Neuronal stem cell (in vitro differentiated cells): ENCODE measurements at regions not wholly inside any gene's neighbourhood (a gene's known extent, or its start where the extent isn't known, plus 50 kb on each side); places are given as distances from the start of the nearest gene placed in this dataset.

Experiments
- DNase-seq: peaks from one replicate; pipeline ENCODE4 v3.0.0-alpha.2; 2013; ENCODE audit warnings: low spot score
- H2AFZ ChIP-seq: one replicate; pipeline ENCODE4 v1.6.1; 2013; ENCODE audit warnings: mild to moderate bottlenecking, low read length, inconsistent platforms
- H2AK5ac ChIP-seq: 2 replicates; pipeline ENCODE4 v1.6.1; 2013; ENCODE audit warnings: low read depth, mild to moderate bottlenecking, inconsistent platforms, low read length, moderate library complexity, mixed read lengths
- H2BK120ac ChIP-seq: 2 replicates; pipeline ENCODE4 v1.6.1; 2013; ENCODE audit warnings: low read depth, mild to moderate bottlenecking, inconsistent platforms, low read length, moderate library complexity, mixed read lengths
- H2BK12ac ChIP-seq: one replicate; pipeline ENCODE4 v1.6.1; 2013; ENCODE audit warnings: low read length, inconsistent platforms
- H2BK15ac ChIP-seq: 2 replicates; pipeline ENCODE4 v1.6.1; 2013; ENCODE audit warnings: mild to moderate bottlenecking, low read length, inconsistent platforms, mixed read lengths
- H2BK5ac ChIP-seq: one replicate; pipeline ENCODE4 v1.6.1; 2013; ENCODE audit warnings: inconsistent platforms, mild to moderate bottlenecking, low read length, moderate library complexity
- H3K14ac ChIP-seq: one replicate; pipeline ENCODE4 v1.6.1; 2013; ENCODE audit warnings: low read length, inconsistent platforms
- H3K18ac ChIP-seq: 2 replicates; pipeline ENCODE4 v1.6.1; 2013; ENCODE audit warnings: low read length, inconsistent platforms
- H3K23ac ChIP-seq: 2 replicates; pipeline ENCODE4 v1.6.1; 2013; ENCODE audit warnings: low read depth, mild to moderate bottlenecking, mixed read lengths, low read length, inconsistent platforms; ENCODE audit not compliant: poor library complexity
- H3K27ac ChIP-seq: replicated peaks from 3 replicates; pipeline ENCODE4 v1.5.1; 2013; ENCODE audit warnings: low read length, inconsistent platforms
- H3K27me3 ChIP-seq, 3 experiments: 2 replicates each; pipeline ENCODE4 v1.6.1; 2013; ENCODE audit warnings: low read length in 3 of 3, mild to moderate bottlenecking in 2 of 3, inconsistent platforms in 1 of 3, low read depth in 1 of 3, mixed read lengths in 1 of 3, moderate library complexity in 1 of 3; ENCODE audit not compliant: control insufficient read depth in 3 of 3, insufficient read depth in 3 of 3
- H3K36me3 ChIP-seq, 2 donors: replicated peaks in 1 of 2; 2 replicates each; pipeline ENCODE4 v1.6.1; 2013; ENCODE audit warnings: low read length in 2 of 2; ENCODE audit not compliant: control insufficient read depth in 2 of 2, insufficient read depth in 2 of 2
- H3K4ac ChIP-seq: 2 replicates; pipeline ENCODE4 v1.6.1; 2013; ENCODE audit warnings: inconsistent platforms, mild to moderate bottlenecking, low read length, moderate library complexity
- H3K4me1 ChIP-seq, 2 donors: 1 replicate in 1 of 2; 2 replicates in 1 of 2; pipeline ENCODE4 v1.6.1; 2013; ENCODE audit warnings: low read length in 2 of 2, low read depth in 1 of 2; ENCODE audit not compliant: control insufficient read depth in 2 of 2, insufficient read depth in 1 of 2
- H3K4me2 ChIP-seq: one replicate; pipeline ENCODE4 v1.6.1; 2013; ENCODE audit warnings: mild to moderate bottlenecking, low read length, inconsistent platforms; ENCODE audit not compliant: insufficient read depth, poor library complexity, severe bottlenecking
- H3K4me3 ChIP-seq, 2 donors: 2 replicates each; pipeline ENCODE4 v1.5.1; 2013; ENCODE audit warnings: low read length in 2 of 2, mild to moderate bottlenecking in 2 of 2, inconsistent platforms in 1 of 2, moderate library complexity in 1 of 2
- H3K79me1 ChIP-seq: one replicate; pipeline ENCODE4 v1.6.1; 2013; ENCODE audit warnings: low read depth, mild to moderate bottlenecking, inconsistent platforms, low read length, moderate library complexity
- H3K9ac ChIP-seq: one replicate; pipeline ENCODE4 v1.6.1; 2013; ENCODE audit warnings: mild to moderate bottlenecking, low read depth, low read length, inconsistent platforms; ENCODE audit not compliant: poor library complexity
- H3K9me3 ChIP-seq, 2 donors: replicated peaks in 1 of 2; 2 replicates each; pipeline versions ENCODE3 to v1.6.1; 2013; ENCODE audit warnings: low read length in 2 of 2, mild to moderate bottlenecking in 2 of 2, inconsistent platforms in 1 of 2, low read depth in 1 of 2, mixed read lengths in 1 of 2, moderate library complexity in 1 of 2; ENCODE audit not compliant: control insufficient read depth in 2 of 2, insufficient read depth in 1 of 2
- H4K8ac ChIP-seq: one replicate; pipeline ENCODE4 v1.6.1; 2013; ENCODE audit warnings: low read depth, mild to moderate bottlenecking, inconsistent platforms, low read length, moderate library complexity
- H4K91ac ChIP-seq: one replicate; pipeline ENCODE4 v1.6.1; 2013; ENCODE audit warnings: low read length, low read depth, mild to moderate bottlenecking, inconsistent platforms; ENCODE audit not compliant: poor library complexity
- WGBS, 2 donors: extraction: QIAGEN DNeasy Blood & Tissue Kit; methylation state at CpG; one replicate each; pipeline ENCODE4 v1.1.7; 2013; ENCODE audit warnings: missing lambda C conversion rate in 2 of 2, mixed read lengths in 1 of 2; ENCODE audit not compliant: insufficient read length in 2 of 2, insufficient replicate concordance in 1 of 2; ENCODE audit errors: extremely low coverage in 2 of 2; 5-methylcytosine and 5-hydroxymethylcytosine counted together

DNA sequence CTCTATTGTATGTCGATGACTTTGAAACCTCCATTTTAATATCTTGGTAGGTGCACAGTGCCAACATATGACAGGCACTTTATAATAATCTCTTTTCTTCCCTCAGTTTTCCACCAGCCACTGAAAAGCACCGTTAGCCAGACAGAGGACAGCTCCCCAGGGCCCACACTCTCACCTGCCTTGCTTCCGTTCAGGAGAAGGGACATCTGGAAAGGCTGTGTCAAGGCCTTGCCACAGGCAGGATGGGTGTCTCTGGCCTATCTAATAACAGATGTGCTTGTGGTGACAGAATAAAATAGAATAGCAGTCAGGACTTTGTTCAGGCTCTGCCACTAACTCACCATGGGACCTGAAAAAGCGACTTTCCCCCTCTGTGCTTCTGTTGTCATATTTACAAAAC is 75.5 kb upstream of the CCDC167 start:
- no peak overlapping the region for H3K4me2 ChIP-seq
- H3K18ac ChIP-seq = no peak overlapping the region
- H3K9me3 ChIP-seq = no peaks in the 10 kb centered on the region
- no peak overlapping the region for H2AK5ac ChIP-seq
- H3K4ac ChIP-seq = no peak overlapping the region
- no peak overlapping the region for H2BK15ac ChIP-seq
- no peak overlapping the region for H3K9ac ChIP-seq
- no peak overlapping the region for H2AFZ ChIP-seq
- no CpG with 5 or more reads among the region's 4 CpGs for WGBS, 2 donors
- no peak overlapping the region for H3K27ac ChIP-seq
- no peak overlapping the region for H3K23ac ChIP-seq
- H2BK120ac ChIP-seq = no peak overlapping the region
- no peak overlapping the region for H3K4me3 ChIP-seq
- H2BK12ac ChIP-seq = no peak overlapping the region
- H4K91ac ChIP-seq = no peak overlapping the region
- no peaks in the 10 kb centered on the region for H3K36me3 ChIP-seq
- no peak for DNase-seq
- peaks cover 19 to 21% of the 10 kb centered on the region in 2 donors for H3K4me1 ChIP-seq
- H4K8ac ChIP-seq = no peak overlapping the region
- no peaks in the 10 kb centered on the region for H3K79me1 ChIP-seq
- peaks cover 0 to 20% (median 0%) of the 10 kb centered on the region in 3 experiments for H3K27me3 ChIP-seq
- H2BK5ac ChIP-seq = no peak overlapping the region
- H3K14ac ChIP-seq = no peak overlapping the region

DNA sequence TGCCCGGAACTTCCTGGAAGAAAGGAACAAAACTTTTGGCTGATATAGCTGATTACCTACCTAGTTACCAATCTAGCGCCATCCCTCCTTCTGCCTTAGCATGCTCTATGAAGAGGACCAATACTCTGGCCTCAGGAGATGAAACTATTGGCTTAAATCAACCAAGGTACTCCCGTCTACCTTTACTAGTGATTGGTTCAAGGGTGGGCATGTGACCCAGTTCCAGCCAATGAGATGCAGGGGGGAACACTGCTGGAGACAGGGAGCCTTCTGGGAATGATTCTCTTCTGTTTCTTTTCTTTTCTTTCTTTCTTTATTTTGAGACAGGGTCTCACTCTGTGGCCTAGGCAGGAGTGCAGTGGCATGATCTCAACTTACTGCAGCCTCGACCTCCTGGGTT is 72.6 kb upstream of the CCDC167 start:
- Histone ChIP-seq H3K27me3 (peaks cover 0 to 20% (median 0%) of the 10 kb centered on the region in 3 experiments), H3K18ac (no peak overlapping the region), H3K4me2 (no peak overlapping the region), H3K79me1 (no peaks in the 10 kb centered on the region), H3K4me3 (no peak overlapping the region), H3K36me3 (no peaks in the 10 kb centered on the region), H3K14ac (no peak overlapping the region), H3K9me3 (no peaks in the 10 kb centered on the region), H4K8ac (no peak overlapping the region), H3K4me1 (peaks cover 25 to 29% of the 10 kb centered on the region in 2 donors), H2BK15ac (no peak overlapping the region), H3K27ac (no peak overlapping the region), H4K91ac (no peak overlapping the region), H2AFZ (no peak overlapping the region), H3K4ac (no peak overlapping the region), H2AK5ac (no peak overlapping the region), H3K9ac (no peak overlapping the region), H2BK5ac (no peak overlapping the region), H3K23ac (no peak overlapping the region), H2BK12ac (no peak overlapping the region), H2BK120ac (no peak overlapping the region)
- no CpG with 5 or more reads among the region's 4 CpGs for WGBS, 2 donors
- DNase-seq = no peak

DNA sequence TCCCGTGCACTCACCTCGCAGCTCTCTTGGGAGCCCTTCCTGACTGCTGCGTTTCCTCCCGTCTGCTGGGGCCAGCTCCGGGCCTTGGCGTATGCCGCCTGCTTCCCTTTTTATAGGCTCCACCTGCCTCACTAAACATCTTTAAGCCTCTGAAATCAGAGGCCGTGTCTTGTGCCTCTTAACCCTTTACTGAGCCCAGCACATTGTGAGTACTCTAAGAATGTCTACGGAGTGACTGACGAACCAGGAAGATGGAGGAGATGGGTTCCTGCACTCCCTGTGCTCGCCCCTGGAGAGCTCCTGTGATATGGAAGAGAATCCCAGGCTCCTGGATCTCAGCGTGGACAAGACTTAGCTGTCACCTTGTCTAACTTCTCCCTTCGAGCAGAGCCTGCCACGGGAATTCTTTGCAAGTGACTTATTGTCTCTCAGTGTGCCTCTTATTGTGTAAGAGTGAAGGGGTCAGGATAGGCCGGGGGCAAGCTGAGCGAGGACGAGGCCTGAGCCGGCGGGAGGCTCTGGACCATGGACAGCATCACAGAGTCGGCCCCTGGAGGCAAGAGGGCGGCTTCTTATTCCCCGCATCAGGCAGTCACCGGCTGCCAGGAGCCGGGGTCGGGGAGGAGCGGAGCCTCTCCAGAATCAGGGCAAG is 70.9 kb upstream of the CCDC167 start:
- no peaks in the 10 kb centered on the region for H3K36me3 ChIP-seq
- H2BK12ac ChIP-seq = no peak overlapping the region
- H2BK5ac ChIP-seq = peak overlapping the region; percentile 32
- DNase-seq = peak; percentile 55
- no peak overlapping the region for H3K27ac ChIP-seq
- no peaks in the 10 kb centered on the region for H3K79me1 ChIP-seq
- no peak overlapping the region for H4K8ac ChIP-seq
- no peak overlapping the region for H3K9ac ChIP-seq
- no peak overlapping the region for H3K4ac ChIP-seq
- no peak overlapping the region for H2AK5ac ChIP-seq
- H2BK15ac ChIP-seq = no peak overlapping the region
- no peak overlapping the region for H2BK120ac ChIP-seq
- H3K4me2 ChIP-seq = no peak overlapping the region
- no peak overlapping the region for H3K4me3 ChIP-seq
- H3K9me3 ChIP-seq = no peaks in the 10 kb centered on the region
- no CpG with 5 or more reads among the region's 26 CpGs for WGBS, 2 donors
- H3K27me3 ChIP-seq = peaks cover 0 to 16% (median 0%) of the 10 kb centered on the region in 3 experiments
- peaks cover 31% of the 10 kb centered on the region in 2 donors for H3K4me1 ChIP-seq
- no peak overlapping the region for H4K91ac ChIP-seq
- H2AFZ ChIP-seq = peak overlapping the region; percentile 63
- H3K18ac ChIP-seq = no peak overlapping the region
- H3K23ac ChIP-seq = no peak overlapping the region
- no peak overlapping the region for H3K14ac ChIP-seq

DNA sequence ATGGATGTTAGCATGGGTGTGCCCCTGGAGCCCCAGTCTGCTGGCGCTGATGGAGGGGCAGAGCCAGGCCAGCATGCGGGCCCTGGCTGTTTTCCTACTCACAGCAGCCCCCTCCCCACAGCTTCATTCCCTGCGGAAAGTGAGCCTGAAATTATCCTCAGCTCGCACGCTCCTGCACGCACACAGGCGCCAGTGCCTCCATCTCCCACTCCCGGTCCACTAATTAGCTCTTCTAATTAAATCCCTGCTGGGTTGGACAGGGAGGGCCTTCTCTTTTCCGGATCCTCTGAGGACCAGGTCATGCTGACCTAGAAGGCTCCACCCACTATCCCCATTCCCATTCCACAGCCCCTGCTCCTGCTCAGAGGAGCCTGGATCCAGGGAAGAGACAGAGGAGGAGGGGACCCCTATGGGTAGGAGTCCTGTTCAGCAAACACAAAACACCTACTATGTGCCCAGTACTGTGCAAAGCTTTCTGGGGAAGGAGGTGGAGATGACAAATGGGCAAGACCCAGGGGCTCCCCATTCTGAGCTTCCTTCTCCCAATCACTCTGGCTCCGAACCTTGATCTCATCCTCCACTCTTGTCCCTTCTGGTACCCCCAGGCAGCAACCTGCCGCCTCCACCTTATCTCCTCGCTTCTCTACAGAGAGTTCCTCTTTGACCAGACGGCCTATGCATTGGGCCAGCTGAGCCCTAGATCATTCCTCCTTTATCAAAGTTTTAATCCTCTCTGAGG is 70.2 kb upstream of the CCDC167 start:
- H3K4me2 ChIP-seq = no peak overlapping the region
- no peak overlapping the region for H3K23ac ChIP-seq
- no peak overlapping the region for H4K8ac ChIP-seq
- no peak overlapping the region for H2BK120ac ChIP-seq
- no peaks in the 10 kb centered on the region for H3K79me1 ChIP-seq
- peak overlapping the region; percentile 32 for H3K4ac ChIP-seq
- peaks cover 35 to 36% of the 10 kb centered on the region in 2 donors for H3K4me1 ChIP-seq
- H2BK12ac ChIP-seq = peak overlapping the region; percentile 5
- H2AK5ac ChIP-seq = no peak overlapping the region
- peak overlapping the region; percentile 1 for H3K14ac ChIP-seq
- peak overlapping the region; percentile 32 for H2BK5ac ChIP-seq
- no peaks in the 10 kb centered on the region for H3K36me3 ChIP-seq
- peak overlapping the region; percentile 58 for H3K18ac ChIP-seq
- no peak overlapping the region for H4K91ac ChIP-seq
- H3K4me3 ChIP-seq = no peak overlapping the region
- H3K9ac ChIP-seq = peak overlapping the region; percentile 50
- H3K27ac ChIP-seq = peak overlapping the region; percentile 14
- WGBS, 2 donors = no CpG with 5 or more reads among the region's 13 CpGs
- peak overlapping the region; percentile 63 for H2AFZ ChIP-seq
- peaks cover 0 to 16% (median 0%) of the 10 kb centered on the region in 3 experiments for H3K27me3 ChIP-seq
- H2BK15ac ChIP-seq = no peak overlapping the region
- no peaks in the 10 kb centered on the region for H3K9me3 ChIP-seq
- DNase-seq = no peak
